Caco-2 (cell line): ENCODE measurements at regions not wholly inside any gene's neighbourhood (a gene's known extent, or its start where the extent isn't known, plus 50 kb on each side); places are given as distances from the start of the nearest gene placed in this dataset.

Experiments
- BruUV-seq: library from RNA; stranded (reverse); fragments of 400-500 nt; replicated peaks from 2 replicates; lab custom pipeline; 2021; lab: Mats Ljungman, UMichigan
- CTCF ChIA-PET: fragments of 300-600 bp; sonication (Branson Sonifier 250); formaldehyde crosslinking; loops from one replicate; lab custom pipeline; 2022; ENCODE audit warnings: antibody characterized with exemption; lab: Charles Lee
- POLR2A ChIA-PET: fragments of 300-600 bp; sonication (Branson Sonifier 250); formaldehyde crosslinking; loops from one replicate; lab custom pipeline; 2022; ENCODE audit warnings: antibody characterized with exemption; lab: Charles Lee
- DNase-seq, 2 experiments: peaks; one replicate each; pipeline versions ENCODE4 v3.0.0 to v3.0.0-alpha.2; 2020 to 2022
- H3K27me3 ChIP-seq: replicated peaks from 2 replicates; pipeline ENCODE4 v1.6.0; 2011; ENCODE audit warnings: low read length; ENCODE audit not compliant: control insufficient read depth, insufficient read depth
- H3K36me3 ChIP-seq: 2 replicates; pipeline ENCODE4 v1.5.1; 2011; ENCODE audit warnings: low read length; ENCODE audit not compliant: control insufficient read depth, insufficient read depth
- H3K4me1 ChIP-seq: fragments of 250-450 bp; sonication (Bioruptor Pico); 2 replicates; pipeline ENCODE4 v1.5.1; 2020; ENCODE audit warnings: mild to moderate bottlenecking
- H3K4me3 ChIP-seq: 2 replicates; pipeline ENCODE4 v1.5.1; 2011; ENCODE audit warnings: low read depth, mild to moderate bottlenecking, control low read depth, low read length
- H3K9me3 ChIP-seq: fragments of 250-450 bp; sonication (Bioruptor Pico); 2 replicates; pipeline ENCODE4 v1.5.1; 2020; ENCODE audit warnings: mild to moderate bottlenecking, moderate library complexity
- H3K27ac Mint-ChIP-seq: one replicate; pipeline ENCODE4 v1.8.0; 2022; ENCODE audit warnings: mixed read lengths; ENCODE audit not compliant: unreplicated experiment
- H3K27me3 Mint-ChIP-seq: one replicate; pipeline ENCODE4 v1.8.0; 2022; ENCODE audit warnings: mixed read lengths; ENCODE audit not compliant: insufficient read depth, unreplicated experiment
- H3K36me3 Mint-ChIP-seq: one replicate; pipeline ENCODE4 v1.8.0; 2022; ENCODE audit warnings: mild to moderate bottlenecking, mixed read lengths; ENCODE audit not compliant: insufficient read depth, unreplicated experiment
- H3K4me1 Mint-ChIP-seq: one replicate; pipeline ENCODE4 v1.8.0; 2022; ENCODE audit warnings: low read depth, mixed read lengths; ENCODE audit not compliant: unreplicated experiment
- H3K4me3 Mint-ChIP-seq: one replicate; pipeline ENCODE4 v1.8.0; 2022; ENCODE audit warnings: mild to moderate bottlenecking, moderate library complexity, mixed read lengths; ENCODE audit not compliant: unreplicated experiment
- H3K9me3 Mint-ChIP-seq: one replicate; pipeline ENCODE4 v1.8.0; 2022; ENCODE audit warnings: mixed read lengths; ENCODE audit not compliant: unreplicated experiment
- CTCF ChIP-seq, 2 experiments: fragments of 200-600 bp in 1 of 2; IDR thresholded peaks; 1 replicate in 1 of 2; 2 replicates in 1 of 2; pipeline versions ENCODE4 v1.5.1 to v1.8.0; 2011 to 2022; ENCODE audit warnings: antibody characterized with exemption in 1 of 2, control low read depth in 1 of 2, inconsistent platforms in 1 of 2, low read depth in 1 of 2, low read length in 1 of 2, mild to moderate bottlenecking in 1 of 2, moderate library complexity in 1 of 2; ENCODE audit not compliant: insufficient read depth in 1 of 2, severe bottlenecking in 1 of 2, unreplicated experiment in 1 of 2
- intact Hi-C: fragments of 100-400 bp; cut with micrococcal nuclease; formaldehyde crosslinking; loops from one replicate; pipeline ENCODE4 v1.10.0; 2022; ENCODE audit not compliant: unreplicated experiment

- no peak overlapping the region for H3K27ac Mint-ChIP-seq
- peaks cover 12% of the 10 kb centered on the region for H3K9me3 Mint-ChIP-seq
- ChIA-PET POLR2A (no interaction called here), CTCF (no interaction called here)
- Histone ChIP-seq H3K9me3 (peaks cover 9% of the 10 kb centered on the region; the same call in 1 of the 2 replicates), H3K27me3 (no peaks in the 10 kb centered on the region; the same call in 1 of the 2 replicates), H3K36me3 (no peaks in the 10 kb centered on the region), H3K4me1 (no peaks in the 10 kb centered on the region), H3K4me3 (no peak overlapping the region)
- intact Hi-C loops, result no loop called here
- no peaks in the 10 kb centered on the region for H3K36me3 Mint-ChIP-seq
- no TSS peak for BruUV-seq
- H3K27me3 Mint-ChIP-seq, result peaks cover 5% of the 10 kb centered on the region
- no peak overlapping the region for H3K4me3 Mint-ChIP-seq
- no peaks in the 10 kb centered on the region for H3K4me1 Mint-ChIP-seq
- no peak for DNase-seq
- no peak for TF ChIP-seq CTCF (IDR thresholded peaks at IDR 0.05; ENCODE audit: insufficient read depth in 1 of 2, low read depth in 1 of 2, low read length in 1 of 2, severe bottlenecking in 1 of 2, unreplicated experiment in 1 of 2)
Observed at GRCh38 chr16:74160759-74161158, 135.9 kb upstream of the PSMD7 start.

- no peaks in the 10 kb centered on the region for H3K36me3 Mint-ChIP-seq
- intact Hi-C loops, result no loop called here
- no peak overlapping the region for H3K27ac Mint-ChIP-seq
- BruUV-seq, result no TSS peak
- TF ChIP-seq CTCF (IDR thresholded peaks at IDR 0.05; ENCODE audit: insufficient read depth in 1 of 2, low read depth in 1 of 2, low read length in 1 of 2, severe bottlenecking in 1 of 2, unreplicated experiment in 1 of 2), result no peak
- Histone ChIP-seq H3K27me3 (no peaks in the 10 kb centered on the region), H3K36me3 (no peaks in the 10 kb centered on the region), H3K4me3 (no peak overlapping the region), H3K4me1 (no peaks in the 10 kb centered on the region), H3K9me3 (no peaks in the 10 kb centered on the region)
- H3K4me1 Mint-ChIP-seq, result no peaks in the 10 kb centered on the region
- ChIA-PET CTCF (no interaction called here), POLR2A (no interaction called here)
- H3K9me3 Mint-ChIP-seq, result peaks cover 16% of the 10 kb centered on the region
- DNase-seq, result no peak
- H3K4me3 Mint-ChIP-seq, result no peak overlapping the region
- peaks cover 1% of the 10 kb centered on the region for H3K27me3 Mint-ChIP-seq
Observed at GRCh38 chr16:74153773-74154172, 142.8 kb upstream of the PSMD7 start.

GRCh38 chr16:74146643-74147042 lies 150.0 kb upstream of the PSMD7 start:
- ChIA-PET CTCF (no interaction called here), POLR2A (no interaction called here)
- Histone ChIP-seq H3K9me3 (no peaks in the 10 kb centered on the region), H3K27me3 (no peaks in the 10 kb centered on the region), H3K4me1 (no peaks in the 10 kb centered on the region), H3K4me3 (no peak overlapping the region), H3K36me3 (no peaks in the 10 kb centered on the region)
- intact Hi-C loops, result no loop called here
- no peaks in the 10 kb centered on the region for H3K4me1 Mint-ChIP-seq
- H3K36me3 Mint-ChIP-seq, result no peaks in the 10 kb centered on the region
- no peak overlapping the region for H3K4me3 Mint-ChIP-seq
- BruUV-seq, result no TSS peak
- H3K9me3 Mint-ChIP-seq, result peaks cover 5% of the 10 kb centered on the region
- DNase-seq, result no peak
- no peak overlapping the region for H3K27ac Mint-ChIP-seq
- no peak for TF ChIP-seq CTCF (IDR thresholded peaks at IDR 0.05; ENCODE audit: insufficient read depth in 1 of 2, low read depth in 1 of 2, low read length in 1 of 2, severe bottlenecking in 1 of 2, unreplicated experiment in 1 of 2)
- no peaks in the 10 kb centered on the region for H3K27me3 Mint-ChIP-seq
